UCSD-AML1 (cell line): ENCODE measurements at regions not wholly inside any gene's neighbourhood (a gene's known extent, or its start where the extent isn't known, plus 50 kb on each side); places are given as distances from the start of the nearest gene placed in this dataset.
A peak's percentile ranks its signal among the peaks of the same experiment; 100 is the strongest.

Source experiments
- DNase-seq: peaks from one replicate; lab custom pipeline; 2025; ENCODE audit not compliant: unreplicated experiment; lab: John Stamatoyannopoulos, UW

- no peak for DNase-seq
Measured at GRCh38 chr1:34406833-34407539, 230.3 kb downstream of the C1orf94 start.

- DNase-seq = no peak
Measured at GRCh38 chr1:34408011-34408410, 231.3 kb downstream of the C1orf94 start.

- DNase-seq = no peak
Measured at GRCh38 chr1:34409689-34410229, 233.1 kb downstream of the C1orf94 start.

- DNase-seq = no peak
Measured at GRCh38 chr1:34412598-34413370, 236.1 kb downstream of the C1orf94 start.

- DNase-seq = no peak
Measured at GRCh38 chr1:34415140-34415539, 238.4 kb downstream of the C1orf94 start.

GRCh38 chr1:34418166-34418565 is 241.5 kb downstream of the C1orf94 start:
- DNase-seq = no peak

- DNase-seq = no peak
Measured at GRCh38 chr1:34419663-34420136, 243.0 kb downstream of the C1orf94 start.

GRCh38 chr1:34425046-34425445 is 248.3 kb downstream of the C1orf94 start:
- no peak for DNase-seq

- no peak for DNase-seq
Measured at GRCh38 chr1:34425785-34426184, 249.1 kb downstream of the C1orf94 start.

- DNase-seq = no peak
Measured at GRCh38 chr1:34426325-34426896, 249.7 kb downstream of the C1orf94 start.

- no peak for DNase-seq
Measured at GRCh38 chr1:34427170-34427569, 250.5 kb downstream of the C1orf94 start.

GRCh38 chr1:34433099-34433498 is 256.4 kb downstream of the C1orf94 start:
- no peak for DNase-seq

GRCh38 chr1:34436836-34437235 is 260.1 kb downstream of the C1orf94 start:
- DNase-seq = no peak

- DNase-seq = no peak
Measured at GRCh38 chr1:34441259-34442069, 264.8 kb downstream of the C1orf94 start.

- no peak for DNase-seq
Measured at GRCh38 chr1:34444516-34444915, 267.8 kb downstream of the C1orf94 start.

GRCh38 chr1:34450325-34450724 is 273.6 kb downstream of the C1orf94 start:
- no peak for DNase-seq

- DNase-seq = no peak
Measured at GRCh38 chr1:34452451-34452850, 275.7 kb downstream of the C1orf94 start.

- DNase-seq = no peak
Measured at GRCh38 chr1:34455121-34455520, 278.4 kb downstream of the C1orf94 start.

- DNase-seq = peak; percentile 17
Measured at GRCh38 chr1:34460193-34460592, 283.5 kb downstream of the C1orf94 start.

GRCh38 chr1:34470401-34470800 is 284.4 kb upstream of the GJB5 start:
- DNase-seq = no peak

- DNase-seq = no peak
Measured at GRCh38 chr1:34474566-34474965, 280.3 kb upstream of the GJB5 start.
